ENCODE measurements at regions not wholly inside any gene's neighbourhood (a gene's known extent, or its start where the extent isn't known, plus 50 kb on each side); places are given as distances from the start of the nearest gene placed in this dataset.
"Not testable (repeated sequence)": the region's sequence is repeated elsewhere in the genome, so short reads cannot be mapped to it uniquely, and the experiment has no call there.

DNA sequence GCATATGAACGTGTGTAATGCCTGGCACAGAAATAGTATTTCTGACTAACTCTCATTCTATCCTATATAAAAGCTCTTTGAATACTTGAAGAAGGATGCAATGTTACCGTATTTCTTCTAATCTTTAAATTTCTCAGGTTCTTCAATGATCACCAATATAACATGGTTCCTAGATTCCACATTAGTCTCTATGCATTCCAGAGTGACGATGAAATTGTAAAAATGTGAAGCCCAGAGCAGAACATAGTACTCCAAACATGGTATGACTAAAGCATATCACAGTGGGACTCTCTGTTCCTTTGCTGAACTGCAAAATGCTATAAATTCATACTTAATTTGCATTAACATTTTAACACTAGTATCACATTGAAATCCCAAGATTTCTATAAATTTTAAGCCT, 877.6 kb upstream of the CHORDC1 start:
- no peak for DNase-seq

DNA sequence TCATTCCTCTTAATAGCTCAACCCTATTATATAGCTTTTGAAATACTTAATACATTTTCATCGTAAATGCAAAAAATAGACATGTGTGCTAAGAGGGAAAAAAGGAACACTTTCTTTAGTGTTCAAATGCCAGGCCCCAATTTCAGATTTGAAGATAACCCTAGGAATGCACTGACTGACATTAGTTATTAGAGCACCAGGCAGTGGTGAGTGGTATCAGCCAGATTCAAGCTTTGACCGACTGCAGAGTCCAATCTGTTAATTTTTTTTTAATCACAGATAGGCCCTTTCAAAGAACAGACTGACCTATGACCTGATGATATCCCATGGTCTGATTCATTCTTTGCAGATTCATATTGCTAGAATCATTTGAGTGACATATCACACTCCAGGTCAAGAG, 874.2 kb upstream of the CHORDC1 start:
- no peak for DNase-seq

DNA sequence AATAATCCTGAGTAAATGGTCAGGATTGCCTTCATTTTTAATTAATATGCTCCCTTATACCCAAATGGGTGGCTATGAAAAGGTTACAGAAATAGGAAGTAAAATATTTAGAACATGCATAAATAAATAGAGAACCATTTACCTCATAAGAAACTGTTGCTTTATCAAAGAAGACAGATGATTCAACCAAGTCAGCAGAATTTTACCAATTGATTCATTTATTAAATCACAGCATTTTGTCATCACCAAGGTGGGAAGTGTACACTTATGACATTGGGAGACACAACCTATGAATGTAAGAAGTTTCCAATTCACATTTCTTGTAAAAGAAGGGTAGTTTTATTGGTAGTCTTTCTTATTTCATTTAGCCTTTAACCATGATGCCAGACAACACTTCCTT, 870.3 kb upstream of the CHORDC1 start:
- no peak for DNase-seq

DNA sequence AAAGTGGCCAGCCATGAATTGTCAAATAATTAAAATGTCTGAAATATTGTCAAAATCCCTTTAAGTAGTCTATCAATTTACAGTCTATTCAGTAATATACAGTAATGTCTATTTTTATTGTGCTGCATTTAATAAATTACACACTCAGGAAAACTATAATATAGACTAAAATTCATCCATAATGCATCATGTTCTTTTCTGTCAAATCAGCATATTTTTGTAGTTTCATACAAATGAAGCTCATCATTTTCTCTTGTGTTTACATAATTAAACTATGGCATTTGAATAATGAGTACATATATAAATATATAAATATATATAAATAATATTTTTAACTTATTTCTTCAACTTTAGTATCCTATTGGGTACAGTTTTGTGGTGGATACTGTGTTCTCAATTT, 868.7 kb upstream of the CHORDC1 start:
- DNase-seq, result no peak

DNA sequence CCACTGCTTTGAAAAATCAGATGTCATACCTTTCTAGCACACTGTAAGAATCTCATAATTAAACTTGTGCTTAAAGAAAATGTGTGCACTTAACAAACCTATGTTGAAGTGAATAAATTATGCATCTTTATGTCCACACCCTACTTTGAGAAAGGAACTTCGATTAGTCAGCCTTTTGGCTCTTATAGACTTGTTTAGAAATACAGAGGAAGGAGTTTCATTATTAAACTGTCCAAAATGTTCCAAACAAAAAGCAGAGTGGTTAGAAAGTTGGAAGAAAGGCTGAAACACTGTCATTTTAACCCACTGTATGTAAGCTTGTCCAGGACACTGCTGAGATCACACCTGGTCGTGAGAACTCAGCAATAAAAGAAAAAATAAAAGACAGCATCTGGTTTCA, 863.2 kb upstream of the CHORDC1 start:
- no peak for DNase-seq

DNA sequence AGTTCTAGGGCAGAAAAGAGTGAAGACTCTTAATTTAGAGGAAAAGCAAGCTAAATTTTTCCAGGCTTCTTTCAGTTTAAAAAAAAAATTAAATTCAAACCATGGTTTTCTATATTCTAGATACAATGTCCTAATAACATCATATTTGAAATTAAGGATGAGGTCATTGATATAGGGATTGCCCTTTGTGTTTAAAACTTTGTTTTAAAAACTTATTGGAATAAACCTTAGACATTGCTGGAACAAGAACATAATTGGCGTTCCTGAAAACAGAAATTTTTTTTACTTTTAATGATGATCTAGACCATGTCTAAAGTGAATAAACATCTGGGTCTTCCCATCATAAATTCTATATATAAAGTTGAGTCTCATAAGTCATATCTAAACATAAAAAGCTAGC, 859.4 kb upstream of the CHORDC1 start:
- no peak for DNase-seq

DNA sequence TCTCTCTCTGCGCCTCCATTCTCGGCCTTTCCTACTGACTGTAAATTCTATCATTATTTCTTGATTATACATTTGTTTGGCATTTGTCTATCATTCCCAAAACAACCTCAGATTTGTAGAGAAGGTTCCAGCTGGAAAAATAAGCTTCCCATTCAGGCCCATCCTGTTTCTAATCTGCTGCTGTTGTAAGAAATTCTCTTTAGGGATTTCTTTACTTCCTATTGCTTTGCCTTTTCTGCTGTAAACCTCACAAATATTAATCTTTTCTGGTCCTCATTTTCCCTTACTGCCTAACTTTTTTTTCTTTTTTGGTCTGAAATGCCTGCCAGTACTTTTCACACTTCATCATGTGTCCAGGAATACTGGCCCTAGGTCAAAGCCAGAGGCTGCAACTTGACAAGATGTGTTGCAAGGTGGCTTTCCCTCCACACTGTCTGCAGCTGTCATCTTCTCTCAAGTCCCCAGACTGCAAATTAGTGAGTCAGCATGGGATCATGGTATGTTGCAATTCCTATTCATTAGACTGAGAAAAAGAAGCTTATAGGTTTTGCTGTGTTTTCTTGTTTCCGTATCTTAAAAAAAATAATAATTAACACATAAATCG, 858.7 kb upstream of the CHORDC1 start:
- DNase-seq, result no peak

DNA sequence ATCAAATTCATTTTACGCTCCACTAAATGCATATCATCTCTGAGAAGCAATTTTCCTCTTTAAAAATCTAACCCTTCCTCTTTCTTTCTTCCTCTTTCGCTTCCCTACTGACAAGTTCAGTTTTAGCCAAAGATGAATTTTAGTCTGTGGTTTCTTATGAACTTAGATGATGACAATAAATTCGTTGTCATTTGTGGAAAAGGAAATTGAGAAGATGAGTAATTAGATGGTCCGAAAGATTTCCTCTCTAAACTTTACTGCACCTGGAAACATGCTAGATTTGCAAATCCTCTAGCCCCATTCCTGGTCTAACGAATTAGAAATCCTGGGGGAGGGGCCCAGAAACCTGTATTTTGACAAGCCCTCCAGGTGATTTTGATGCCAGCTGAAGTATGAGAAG, 855.4 kb upstream of the CHORDC1 start:
- DNase-seq, result no peak

DNA sequence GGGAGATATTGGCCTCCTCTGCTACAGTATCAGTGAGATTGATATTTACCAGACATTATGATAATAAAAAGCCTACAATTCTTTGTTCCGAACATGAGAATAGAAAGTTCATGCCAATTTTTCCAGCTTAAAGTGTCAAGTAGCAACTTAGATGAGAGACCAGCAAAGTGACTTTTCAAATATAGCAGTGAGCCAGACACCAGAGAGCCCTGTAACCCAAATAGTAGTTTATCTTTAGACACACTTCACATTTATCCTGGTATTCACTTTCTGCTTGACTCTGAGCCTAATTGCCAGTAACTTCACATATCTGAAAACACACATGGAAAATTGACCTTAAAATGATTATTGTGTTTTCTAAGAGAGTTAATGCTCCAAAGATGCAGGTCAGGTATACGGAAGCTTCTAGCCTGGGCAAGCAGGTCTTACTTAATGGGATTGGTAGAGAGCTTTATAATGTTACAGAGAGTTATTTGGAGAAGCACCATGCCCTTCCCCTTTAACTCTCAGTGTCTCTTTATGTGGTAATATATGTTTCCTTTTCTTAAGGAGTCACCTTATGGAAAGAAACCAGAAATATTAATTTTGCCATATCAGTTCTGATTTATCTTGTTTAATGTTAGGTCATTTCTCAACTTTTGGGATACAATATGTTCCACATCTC, 852.3 kb upstream of the CHORDC1 start:
- no peak for DNase-seq

DNA sequence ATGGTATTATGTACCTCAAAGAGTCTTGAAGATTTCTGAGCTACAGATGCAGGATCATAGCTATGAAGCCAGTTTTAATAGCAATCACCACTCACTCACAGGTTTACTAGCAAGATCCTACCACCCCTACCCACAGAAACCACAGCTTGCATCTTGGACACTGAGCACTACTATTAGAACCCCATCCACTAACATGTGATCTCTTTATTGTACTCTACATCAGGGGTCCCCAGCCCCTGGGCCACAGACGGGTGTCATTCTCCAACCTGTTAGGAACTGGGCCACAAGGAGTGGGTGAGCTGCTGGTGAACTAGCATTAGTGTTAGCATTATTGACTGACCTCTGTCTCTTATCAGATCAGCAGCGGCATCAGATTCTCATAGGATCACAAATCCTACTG, 844.8 kb upstream of the CHORDC1 start:
- no peak for DNase-seq

DNA sequence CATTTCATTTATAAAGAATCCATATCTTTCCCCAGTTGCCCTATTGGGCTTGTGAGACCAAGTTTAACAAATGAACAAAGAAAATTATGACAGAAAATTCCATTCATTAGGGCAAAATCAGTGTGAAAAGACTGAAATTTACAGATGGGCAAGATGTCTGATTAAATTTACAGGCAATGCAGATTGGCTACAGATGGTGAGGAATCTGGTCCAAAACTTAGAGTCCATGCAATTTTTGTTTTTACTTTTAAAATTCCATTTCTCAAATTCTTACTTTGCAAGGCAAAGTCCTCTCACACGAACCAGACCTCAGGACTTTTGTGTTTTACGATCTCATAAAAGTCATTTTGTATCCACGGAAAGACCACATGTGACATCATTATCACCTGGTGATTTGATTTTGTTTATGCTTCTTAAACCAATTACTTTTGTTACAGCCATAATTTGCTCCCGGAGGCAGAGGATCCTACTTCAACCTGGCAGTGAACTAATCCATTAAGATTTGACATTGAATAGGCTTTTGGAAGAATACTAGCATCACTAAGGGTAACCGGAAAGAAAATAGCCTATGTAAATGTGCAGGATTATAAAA, 843.7 kb upstream of the CHORDC1 start:
- DNase-seq, result no peak

DNA sequence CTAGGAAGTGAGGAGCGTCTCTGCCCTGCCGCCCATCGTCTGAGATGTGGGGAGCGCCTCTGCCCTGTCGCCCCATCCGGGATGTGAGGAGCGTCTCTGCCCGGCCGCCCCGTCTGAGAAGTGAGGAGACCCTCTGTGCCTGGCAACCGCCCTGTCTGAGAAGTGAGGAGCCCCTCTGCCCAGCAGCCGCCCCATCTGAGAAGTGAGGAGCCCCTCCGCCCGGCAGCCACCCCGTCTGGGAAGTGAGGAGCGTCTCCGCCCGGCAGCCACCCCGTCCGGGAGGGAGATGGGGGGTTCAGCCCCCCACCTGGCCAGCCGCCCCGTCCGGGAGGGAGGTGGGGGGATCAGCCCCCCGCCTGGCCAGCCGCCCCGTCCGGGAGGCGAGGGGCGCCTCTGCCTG, 840.5 kb upstream of the CHORDC1 start:
- DNase-seq, result not testable (repeated sequence)

DNA sequence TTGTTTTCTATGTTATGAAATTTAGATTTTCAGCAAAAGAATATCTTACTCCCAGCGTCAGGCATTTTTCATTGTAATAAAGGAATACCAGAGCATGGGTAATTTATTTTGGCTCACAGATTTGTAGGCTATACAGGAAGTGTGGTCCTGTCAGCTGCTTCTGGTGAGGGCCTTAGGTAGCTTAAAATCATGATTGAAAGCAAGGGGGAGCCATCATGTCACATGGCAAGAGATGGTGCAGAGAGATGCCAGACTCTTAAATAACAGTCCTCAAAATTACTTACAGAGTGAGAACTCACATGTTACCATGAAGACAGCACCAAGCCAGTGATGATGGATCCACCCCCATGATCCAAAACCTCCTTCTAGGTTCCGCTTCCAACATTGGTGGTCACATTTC, 825.0 kb upstream of the CHORDC1 start:
- DNase-seq, result no peak

DNA sequence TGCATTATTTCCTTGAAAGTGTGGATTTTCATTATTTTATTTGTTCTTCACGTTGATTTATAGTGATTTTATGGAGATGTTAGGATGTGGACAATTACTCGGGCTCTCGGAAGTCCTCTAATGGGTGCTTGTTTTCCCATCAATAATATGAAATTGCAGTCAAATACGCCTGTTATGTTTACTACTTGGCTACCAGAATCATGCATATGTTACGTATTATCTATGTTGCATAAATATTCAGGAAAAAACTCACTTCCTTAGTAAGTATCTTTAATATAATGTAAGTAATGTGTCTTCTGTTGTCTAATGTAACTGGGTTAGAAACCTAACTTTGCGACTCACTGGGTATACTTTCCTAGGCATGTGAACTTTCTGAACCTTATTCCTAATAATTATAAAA, 823.4 kb upstream of the CHORDC1 start:
- no peak for DNase-seq

DNA sequence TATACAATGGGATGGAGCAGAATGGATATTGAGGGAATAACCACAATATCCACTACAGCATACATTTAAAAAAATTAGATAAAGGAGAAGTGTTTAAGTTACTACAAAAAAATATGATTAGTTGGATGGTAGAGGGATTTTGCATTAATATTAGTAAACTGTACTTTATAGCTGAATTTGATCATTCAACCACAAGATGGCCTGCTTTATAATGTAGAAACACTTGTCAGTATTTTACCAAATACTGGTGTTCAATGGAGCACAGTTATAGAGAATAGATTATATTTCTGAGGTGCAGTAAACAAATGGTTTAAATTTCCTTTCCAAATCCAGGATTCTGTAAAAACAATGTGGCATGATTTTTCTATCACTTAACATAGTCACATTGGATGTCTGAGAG, 818.8 kb upstream of the CHORDC1 start:
- DNase-seq, result no peak

DNA sequence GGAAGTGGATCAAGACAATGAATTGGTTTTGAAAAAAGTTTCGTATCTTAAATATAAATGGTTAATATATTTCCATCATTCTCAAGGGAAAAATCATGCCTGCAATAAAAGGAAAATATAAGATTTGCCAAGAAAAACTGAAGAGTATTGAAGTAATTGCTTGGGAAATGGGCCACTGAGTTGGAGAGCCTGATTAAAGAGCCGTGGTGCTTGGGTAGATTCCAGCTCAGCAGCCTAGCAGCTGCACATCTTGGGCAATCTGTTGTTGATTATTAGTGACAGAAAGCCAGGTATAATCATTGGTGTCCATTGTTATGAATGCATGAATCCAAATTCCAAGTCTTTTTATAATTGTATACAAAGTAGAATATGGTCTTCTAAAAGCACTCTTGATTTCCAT, 800.9 kb upstream of the CHORDC1 start:
- no peak for DNase-seq

DNA sequence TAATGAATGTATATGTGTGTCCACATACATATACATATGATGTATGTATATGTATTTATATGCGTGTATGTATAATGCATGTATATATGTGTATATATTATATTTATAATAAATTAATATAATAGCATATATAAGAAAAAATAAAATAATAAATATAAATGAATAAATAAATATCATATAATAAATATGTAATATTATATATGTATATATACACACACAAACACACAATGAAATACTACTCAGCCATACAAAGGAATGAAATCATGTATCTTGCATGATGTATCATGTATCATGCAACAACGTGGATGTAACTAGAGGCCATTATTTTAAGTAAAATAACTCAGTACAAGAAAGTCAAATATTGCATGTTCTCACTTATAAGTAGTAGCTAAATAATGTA, 788.7 kb upstream of the CHORDC1 start:
- DNase-seq, result no peak

DNA sequence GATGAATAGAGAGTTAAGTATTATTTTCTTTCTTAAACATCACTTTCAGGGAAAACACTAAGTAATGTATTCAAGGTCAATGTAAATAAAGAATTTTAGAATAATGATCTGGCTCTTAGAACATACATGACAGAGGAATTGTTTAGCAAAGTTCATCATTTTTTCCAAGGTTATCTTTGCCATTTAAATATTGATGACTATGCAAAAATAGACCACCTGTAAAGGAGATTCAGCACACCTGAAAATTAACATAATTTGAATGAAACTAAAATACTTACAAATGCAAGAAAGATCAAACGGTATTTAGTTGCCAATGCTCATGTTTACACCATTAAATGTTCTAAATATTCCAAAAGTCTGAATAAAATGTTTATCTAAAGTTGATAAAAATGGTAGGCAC, 782.6 kb upstream of the CHORDC1 start:
- no peak for DNase-seq

DNA sequence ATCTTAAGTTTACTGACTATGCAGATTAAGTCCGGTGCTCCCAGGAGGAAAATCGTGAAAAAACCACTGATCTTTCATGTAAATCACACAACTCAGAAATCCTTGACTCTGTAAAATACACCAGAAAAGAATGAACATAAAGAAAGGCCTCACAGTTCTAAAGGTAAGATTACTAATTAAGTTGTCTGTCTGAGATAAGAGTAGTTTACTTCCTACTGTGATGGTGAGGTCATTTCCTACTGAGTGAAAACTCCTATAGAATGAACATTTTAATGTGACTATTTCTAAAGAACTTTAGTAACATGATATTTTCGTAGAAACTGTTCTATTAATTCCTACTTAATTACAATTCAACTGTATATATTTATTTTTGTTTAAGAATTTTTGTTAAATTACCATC, 774.4 kb upstream of the CHORDC1 start:
- no peak for DNase-seq

DNA sequence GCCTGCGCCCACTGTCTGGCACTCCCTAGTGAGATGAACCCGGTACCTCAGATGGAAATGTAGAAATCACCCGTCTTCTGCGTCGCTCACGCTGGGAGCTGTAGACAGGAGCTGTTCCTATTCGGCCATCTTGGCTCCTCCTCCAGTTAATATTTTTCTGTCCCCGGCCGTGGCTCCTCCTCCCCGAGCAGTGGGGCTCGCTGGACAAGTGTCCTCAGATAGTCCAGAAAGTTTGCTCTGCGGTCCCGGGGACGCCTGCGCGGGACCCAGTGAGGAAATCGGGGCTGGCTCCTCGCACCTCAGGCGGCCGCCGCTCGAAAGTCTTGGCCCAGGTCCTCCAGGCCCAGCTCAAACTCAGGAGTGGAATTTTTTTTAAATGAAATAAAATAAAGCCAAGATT, 749.3 kb upstream of the CHORDC1 start:
- not testable (repeated sequence) for DNase-seq

DNA sequence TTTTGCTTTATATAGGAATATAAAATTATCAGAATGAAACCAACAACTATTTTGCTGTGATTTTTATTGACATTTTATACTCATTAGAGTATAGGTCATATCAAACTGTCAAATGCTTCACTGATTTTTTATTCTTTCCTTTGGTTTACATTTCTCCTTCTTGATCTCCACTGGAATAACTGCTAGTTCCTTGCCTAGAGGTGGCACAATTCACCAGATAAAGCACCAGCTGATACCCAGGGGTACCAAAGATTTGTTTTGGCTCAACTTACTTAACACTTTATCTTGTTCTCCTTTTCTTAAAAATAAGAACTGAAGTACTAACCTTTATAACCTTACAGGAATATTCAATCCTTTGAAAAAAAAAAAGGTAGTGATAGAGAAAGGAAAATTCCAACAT, 725.1 kb upstream of the CHORDC1 start:
- no peak for DNase-seq

DNA sequence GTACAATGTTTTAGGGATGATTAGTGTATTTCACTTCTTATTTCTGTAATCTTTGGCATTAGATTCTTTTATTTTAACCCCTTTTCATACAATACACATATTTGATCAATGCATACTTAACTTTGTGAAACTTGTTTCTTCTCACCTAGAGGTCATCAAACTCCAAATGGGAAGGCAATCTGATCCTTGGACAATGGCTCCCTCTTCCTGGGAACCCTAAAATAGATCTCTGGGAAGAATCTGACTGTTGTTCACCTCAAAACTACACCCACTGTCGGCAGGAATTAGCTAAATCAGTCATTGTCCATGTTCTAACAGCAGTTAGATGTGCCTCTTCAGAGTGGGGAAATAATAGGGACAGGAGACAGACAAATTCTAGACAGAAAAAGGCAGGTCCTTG, 707.4 kb upstream of the CHORDC1 start:
- no peak for DNase-seq

DNA sequence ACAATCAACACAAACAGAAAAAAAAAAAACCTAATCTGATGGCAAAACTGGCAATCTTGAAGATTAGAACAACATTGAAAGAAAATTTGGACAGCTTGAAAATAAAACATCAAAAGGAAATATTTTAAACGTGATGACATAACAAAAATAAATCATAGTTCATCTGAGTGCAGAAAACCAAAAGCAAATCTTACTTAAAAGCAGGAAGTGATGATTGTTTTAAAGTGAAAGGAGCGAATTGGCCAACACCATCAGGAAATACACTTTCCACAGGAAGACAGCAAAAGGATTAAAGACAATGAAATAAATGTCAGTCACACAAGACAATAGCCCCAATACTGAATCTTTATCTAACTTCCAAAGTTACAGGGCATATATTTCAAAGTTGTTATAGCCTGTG, 696.5 kb upstream of the CHORDC1 start:
- DNase-seq, result no peak

DNA sequence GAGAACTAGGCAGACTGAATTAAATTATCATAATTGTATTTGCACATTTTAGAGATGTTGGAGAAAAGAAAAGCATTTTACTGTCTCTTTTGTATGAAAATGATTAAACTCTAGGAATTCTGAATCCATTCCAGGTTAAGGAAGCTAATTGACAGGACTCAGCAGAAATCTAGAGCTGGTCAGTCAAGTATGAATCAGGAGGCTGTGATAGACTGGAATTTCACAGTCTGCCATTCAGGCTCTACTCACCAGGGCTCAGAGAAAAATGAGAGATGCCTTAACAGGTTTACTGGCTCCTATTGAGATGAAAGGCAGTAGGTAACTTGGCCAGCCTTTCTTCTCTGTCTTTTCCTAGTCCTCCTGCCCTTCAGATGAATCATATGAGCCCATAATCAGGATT, 693.9 kb upstream of the CHORDC1 start:
- DNase-seq, result no peak

DNA sequence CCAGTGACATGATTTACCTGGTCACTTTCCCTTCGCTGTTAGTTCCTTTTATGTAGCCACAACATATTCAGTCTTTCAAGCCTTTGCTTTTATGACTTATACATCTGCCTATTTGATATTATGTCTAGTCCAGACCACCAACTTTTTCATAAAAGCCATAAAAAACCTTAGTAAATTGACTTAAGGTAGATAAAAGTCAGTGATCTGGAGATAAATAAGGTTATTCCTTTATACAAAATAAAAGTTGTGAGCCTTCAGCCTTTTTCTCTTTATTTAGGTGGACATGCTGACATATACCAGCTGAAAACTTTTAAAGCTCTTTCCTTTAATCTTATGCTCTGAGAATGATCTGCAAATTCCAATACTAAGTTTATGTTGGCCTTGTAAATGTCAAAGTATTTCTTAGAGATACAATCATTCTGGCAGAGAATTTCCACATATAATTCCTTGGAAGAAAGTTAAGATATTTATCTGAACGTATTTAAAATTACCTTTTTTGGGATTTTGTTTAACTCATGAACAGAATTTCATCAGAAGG, 690.4 kb upstream of the CHORDC1 start:
- no peak for DNase-seq
